H1 (cell line): ENCODE measurements at regions not wholly inside any gene's neighbourhood (a gene's known extent, or its start where the extent isn't known, plus 50 kb on each side); places are given as distances from the start of the nearest gene placed in this dataset.

Source experiments
- CTCF ChIA-PET: fragments of 300-600 bp; sonication (Branson Sonifier 250); formaldehyde crosslinking; loops from one replicate; lab custom pipeline; 2021; ENCODE audit not compliant: partially characterized antibody; lab: Charles Lee
- POLR2A ChIA-PET: fragments of 300-600 bp; sonication (Branson Sonifier 250); formaldehyde crosslinking; loops from one replicate; lab custom pipeline; 2021; ENCODE audit warnings: inconsistent platforms; ENCODE audit not compliant: partially characterized antibody; lab: Charles Lee
- DNase-seq, 2 experiments: peaks; one replicate each; pipeline versions ENCODE4 v3.0.0 to v3.0.0-alpha.2; 2010 to 2022; ENCODE audit warnings: low spot score in 2 of 2, low read depth in 1 of 2, mixed read lengths in 1 of 2
- FAIRE-seq: peaks from 2 replicates; lab custom pipeline; 2011; peaks lifted over from hg19 to GRCh38; lab: Jason Lieb, UNC
- H2AFZ ChIP-seq: 2 replicates; pipeline ENCODE4 v1.8.1; 2012; ENCODE audit warnings: low read length, inconsistent platforms
- H2AK5ac ChIP-seq: 2 replicates; pipeline ENCODE4 v1.6.1; 2013; ENCODE audit warnings: low read depth, low read length
- H2BK120ac ChIP-seq: replicated peaks from 2 replicates; pipeline ENCODE3; 2013; ENCODE audit warnings: low read depth, low read length, inconsistent platforms
- H2BK12ac ChIP-seq: 2 replicates; pipeline ENCODE4 v1.6.1; 2013; ENCODE audit warnings: low read depth, low read length
- H2BK15ac ChIP-seq: 2 replicates; pipeline ENCODE4 v1.6.1; 2013; ENCODE audit warnings: low read length
- H2BK20ac ChIP-seq: 2 replicates; pipeline ENCODE4 v1.6.1; 2013; ENCODE audit warnings: low read length
- H2BK5ac ChIP-seq: 2 replicates; pipeline ENCODE4 v1.6.1; 2013; ENCODE audit warnings: low read depth, low read length
- H3K14ac ChIP-seq: 2 replicates; pipeline ENCODE4 v1.6.1; 2013; ENCODE audit warnings: inconsistent platforms; ENCODE audit not compliant: insufficient read length
- H3K18ac ChIP-seq: 2 replicates; pipeline ENCODE4 v1.6.1; 2013; ENCODE audit warnings: low read length; ENCODE audit errors: extremely low read depth
- H3K23ac ChIP-seq: 2 replicates; pipeline ENCODE4 v1.6.1; 2013; ENCODE audit warnings: inconsistent platforms; ENCODE audit not compliant: insufficient read length
- H3K23me2 ChIP-seq: 2 replicates; pipeline ENCODE4 v1.6.1; 2013; ENCODE audit warnings: low read depth, low read length
- H3K27ac ChIP-seq: 2 replicates; pipeline ENCODE4 v1.6.1; 2011; ENCODE audit warnings: low read depth, low read length, inconsistent platforms
- H3K27me3 ChIP-seq, 4 experiments: replicated peaks in 1 of 4; 1 replicate in 1 of 4; 2 replicates in 3 of 4; pipeline versions ENCODE4 v1.6.1 to v1.8.1; 2011 to 2013; ENCODE audit warnings: low read length in 3 of 4, mild to moderate bottlenecking in 3 of 4, inconsistent platforms in 2 of 4, mixed read lengths in 2 of 4, moderate library complexity in 1 of 4; ENCODE audit not compliant: control insufficient read depth in 3 of 4, insufficient read depth in 3 of 4; ENCODE audit errors: extremely low read depth in 1 of 4
- H3K36me3 ChIP-seq, 4 experiments: 2 replicates each; pipeline versions ENCODE4 v1.6.1 to v1.8.1; 2011 to 2013; ENCODE audit warnings: mild to moderate bottlenecking in 4 of 4, low read length in 3 of 4, moderate library complexity in 2 of 4, control low read depth in 1 of 4, inconsistent platforms in 1 of 4; ENCODE audit not compliant: insufficient read depth in 4 of 4, control insufficient read depth in 2 of 4
- H3K4ac ChIP-seq: replicated peaks from 2 replicates; pipeline ENCODE3; 2013; ENCODE audit warnings: low read length, low read depth, mixed read lengths, inconsistent platforms; ENCODE audit not compliant: insufficient read length
- H3K4me1 ChIP-seq, 4 experiments: replicated peaks in 1 of 4; 1 replicate in 1 of 4; 2 replicates in 3 of 4; pipeline versions ENCODE4 v1.6.1 to v1.8.1; 2011 to 2013; ENCODE audit warnings: low read length in 3 of 4, inconsistent platforms in 2 of 4, mixed read lengths in 1 of 4; ENCODE audit not compliant: insufficient read depth in 4 of 4, control insufficient read depth in 3 of 4
- H3K4me2 ChIP-seq, 2 experiments: 2 replicates each; pipeline versions ENCODE4 v1.6.1 to v1.8.1; 2011 to 2013; ENCODE audit warnings: low read depth in 2 of 2, low read length in 2 of 2, control low read depth in 1 of 2, inconsistent platforms in 1 of 2, mild to moderate bottlenecking in 1 of 2; ENCODE audit not compliant: insufficient read depth in 1 of 2
- H3K4me3 ChIP-seq, 4 experiments: fragments of 200-600, 300-600 bp in 1 of 4; sonication (generic), shearing (Covaris generic), sonication (Bioruptor Twin) in 1 of 4; 2 replicates each; pipeline versions ENCODE4 v1.5.1 to v1.8.1; 2011 to 2016; ENCODE audit warnings: low read length in 4 of 4, low read depth in 3 of 4, control low read depth in 2 of 4, inconsistent platforms in 2 of 4, mild to moderate bottlenecking in 2 of 4, mixed read lengths in 1 of 4, moderate library complexity in 1 of 4; ENCODE audit not compliant: insufficient read depth in 2 of 4; ENCODE audit errors: extremely low read depth in 1 of 4
- H3K56ac ChIP-seq: replicated peaks from 2 replicates; pipeline ENCODE3; 2013; ENCODE audit warnings: low read depth, mild to moderate bottlenecking, mixed read lengths, low read length, inconsistent platforms; ENCODE audit not compliant: insufficient read length
- H3K79me1 ChIP-seq: 2 replicates; pipeline ENCODE4 v1.6.1; 2013; ENCODE audit warnings: low read depth, low read length, control low read depth
- H3K79me2 ChIP-seq, 2 experiments: 2 replicates each; pipeline versions ENCODE4 v1.6.1 to v1.8.1; 2012 to 2013; ENCODE audit warnings: low read length in 2 of 2, mild to moderate bottlenecking in 2 of 2, inconsistent platforms in 1 of 2; ENCODE audit not compliant: insufficient read depth in 2 of 2, control insufficient read depth in 1 of 2
- H3K9ac ChIP-seq, 4 experiments: replicated peaks in 1 of 4; 1 replicate in 1 of 4; 2 replicates in 3 of 4; pipeline versions ENCODE4 v1.6.1 to v1.8.1; 2011 to 2013; ENCODE audit warnings: low read depth in 3 of 4, low read length in 3 of 4, control low read depth in 2 of 4, mild to moderate bottlenecking in 2 of 4, moderate library complexity in 2 of 4, inconsistent platforms in 1 of 4; ENCODE audit errors: extremely low read depth in 1 of 4
- H3K9me3 ChIP-seq, 2 experiments: 2 replicates each; pipeline versions ENCODE4 v1.6.1 to v1.8.1; 2012 to 2013; ENCODE audit warnings: mild to moderate bottlenecking in 2 of 2, moderate library complexity in 2 of 2, control low read depth in 1 of 2, inconsistent platforms in 1 of 2, low read depth in 1 of 2, low read length in 1 of 2, mixed read lengths in 1 of 2; ENCODE audit not compliant: insufficient read depth in 2 of 2
- H4K20me1 ChIP-seq, 2 experiments: replicated peaks in 1 of 2; 2 replicates each; pipeline versions ENCODE3 to v1.8.1; 2011 to 2013; ENCODE audit warnings: inconsistent platforms in 2 of 2, low read length in 2 of 2, mild to moderate bottlenecking in 1 of 2; ENCODE audit not compliant: insufficient read depth in 2 of 2, control insufficient read depth in 1 of 2
- H4K5ac ChIP-seq: 2 replicates; pipeline ENCODE4 v1.6.1; 2013; ENCODE audit warnings: low read length, low read depth, mixed read lengths, inconsistent platforms; ENCODE audit not compliant: insufficient read length
- H4K8ac ChIP-seq: 2 replicates; pipeline ENCODE4 v1.8.0; 2013; ENCODE audit warnings: mild to moderate bottlenecking, moderate library complexity, low read length, inconsistent platforms; ENCODE audit not compliant: insufficient read depth; ENCODE audit errors: extremely low read depth
- H4K91ac ChIP-seq: replicated peaks from 2 replicates; pipeline ENCODE3; 2013; ENCODE audit warnings: low read length, mixed read lengths, inconsistent platforms; ENCODE audit not compliant: insufficient read length
- CBX5 ChIP-seq: fragments of 300-800, 300-1000 bp; sonication (generic); IDR thresholded peaks from 2 replicates; pipeline ENCODE4 v1.7.1; 2016; ENCODE audit warnings: antibody characterized with exemption, low read length, low read depth
- CBX8 ChIP-seq: fragments of 300-800, 300-1000 bp; sonication (generic); IDR thresholded peaks from 2 replicates; pipeline ENCODE4 v1.7.1; 2016; ENCODE audit warnings: low read depth, low read length, borderline replicate concordance
- CHD2 ChIP-seq: IDR thresholded peaks from 2 replicates; pipeline ENCODE4 v1.6.1; 2012; ENCODE audit warnings: low read length, improper control_type of control experiment
- CTBP2 ChIP-seq: IDR thresholded peaks from 2 replicates; pipeline ENCODE4 v1.7.0; 2011; ENCODE audit warnings: borderline replicate concordance, mild to moderate bottlenecking, moderate library complexity, mixed read lengths, low read length; ENCODE audit not compliant: insufficient read depth, insufficient read length
- HDAC2 ChIP-seq, 2 experiments: fragments of 300-600 bp in 1 of 2; sonication (generic) in 1 of 2; IDR thresholded peaks; 2 replicates each; pipeline ENCODE4 v1.6.1; 2011 to 2012; ENCODE audit warnings: low read depth in 2 of 2, low read length in 2 of 2, mild to moderate bottlenecking in 2 of 2, moderate library complexity in 2 of 2, borderline replicate concordance in 1 of 2, inconsistent platforms in 1 of 2
- HDAC6 ChIP-seq: IDR thresholded peaks from one replicate; pipeline ENCODE4 v1.7.1; 2012; ENCODE audit warnings: low read depth, mild to moderate bottlenecking, inconsistent platforms, low read length, moderate library complexity
- TCF12 ChIP-seq: IDR thresholded peaks from 2 replicates; pipeline ENCODE4 v1.6.1; 2011; ENCODE audit warnings: low read depth, mild to moderate bottlenecking, low read length
- WGBS, 2 experiments: shearing (Covaris generic) in 1 of 2; methylation state at CpG; one replicate each; pipeline versions ENCODE4 v1.1.6 to v1.1.7; 2013 to 2015; ENCODE audit warnings: low lambda C conversion rate in 2 of 2, mixed read lengths in 2 of 2, inconsistent platforms in 1 of 2, low coverage in 1 of 2, missing lambda C conversion rate in 1 of 2; ENCODE audit not compliant: insufficient replicate concordance in 2 of 2, insufficient coverage in 1 of 2, insufficient read length in 1 of 2; ENCODE audit errors: extremely low coverage in 1 of 2, missing lambda C conversion rate in 1 of 2; 5-methylcytosine and 5-hydroxymethylcytosine counted together

GRCh38 chr10:47248386-47249090, 51.5 kb upstream of the GDF10 start:
- CTCF ChIA-PET, result no interaction called here
- Histone ChIP-seq H3K56ac (no peak overlapping the region), H3K4me2 (no peak overlapping the region), H3K27me3 (no peaks in the 10 kb centered on the region; a peak in 1 of 7 replicates), H3K4me3 (no peak overlapping the region), H2BK20ac (no peak overlapping the region), H2BK12ac (no peak overlapping the region), H3K36me3 (no peaks in the 10 kb centered on the region), H4K5ac (no peak overlapping the region), H3K9ac (no peak overlapping the region), H2AK5ac (no peak overlapping the region), H3K18ac (no peak overlapping the region), H3K23me2 (no peaks in the 10 kb centered on the region), H2BK15ac (no peak overlapping the region), H3K79me1 (peaks cover 2% of the 10 kb centered on the region; the same call in 1 of the 2 replicates), H2AFZ (no peak overlapping the region), H3K27ac (no peak overlapping the region), H3K4ac (no peak overlapping the region), H4K20me1 (no peaks in the 10 kb centered on the region), H3K4me1 (peaks cover 0 to 2% (median 0%) of the 10 kb centered on the region in 4 experiments; a peak in 1 of 7 replicates), H3K9me3 (no peaks in the 10 kb centered on the region), H3K14ac (no peak overlapping the region), H3K23ac (no peak overlapping the region), H2BK120ac (no peak overlapping the region), H3K79me2 (no peaks in the 10 kb centered on the region), H2BK5ac (no peak overlapping the region), H4K8ac (peak overlapping the region; percentile 43; the same call in 1 of the 2 replicates), H4K91ac (no peak overlapping the region)
- TF ChIP-seq CBX8, result no peak
- TF ChIP-seq CHD2, result no peak
- TF ChIP-seq HDAC2 (IDR thresholded peaks at IDR 0.05; ENCODE audit: borderline replicate concordance in 1 of 2, low read depth in 2 of 2, low read length in 2 of 2), result no peak
- no peak for TF ChIP-seq CBX5
- no peak for TF ChIP-seq TCF12
- TF ChIP-seq HDAC6, result no peak
- TF ChIP-seq CTBP2, result no peak
- DNase-seq (peak in 1 of 2 experiments; percentile 20), FAIRE-seq (no peak)
- POLR2A ChIA-PET, result no interaction called here
- 89% methylated on average over 8 of the region's 8 CpGs; no CpG with 5 or more reads in 1 of the 2 experiments for WGBS, 2 experiments
